B cell (primary cell): ENCODE measurements at regions not wholly inside any gene's neighbourhood (a gene's known extent, or its start where the extent isn't known, plus 50 kb on each side); places are given as distances from the start of the nearest gene placed in this dataset.

Experiments used
- ATAC-seq: fragments of 200-7000 bp; cut with Tn5 transposase; one replicate; pipeline ENCODE4 v1.10.0; 2021; ENCODE audit warnings: low read depth, mild to moderate bottlenecking, moderate number of reproducible peaks, moderate library complexity
- CTCF ChIA-PET: fragments of 350-600 bp; sonication (Branson Sonifier 250); formaldehyde crosslinking; loops from one replicate; lab custom pipeline; 2021; ENCODE audit warnings: antibody characterized with exemption, inconsistent platforms; lab: Charles Lee
- POLR2A ChIA-PET: fragments of 350-600 bp; sonication (Branson Sonifier 250); formaldehyde crosslinking; loops from one replicate; lab custom pipeline; 2021; ENCODE audit warnings: antibody characterized with exemption; lab: Charles Lee
- DNase-seq: peaks from one replicate; pipeline ENCODE4 v3.0.0; 2013
- H2AFZ ChIP-seq: 2 replicates; pipeline ENCODE4 v1.6.1; 2012; ENCODE audit warnings: mild to moderate bottlenecking, low read depth, low read length; ENCODE audit not compliant: insufficient read depth, poor library complexity, severe bottlenecking
- H3K27ac ChIP-seq, 2 donors: 1 replicate in 1 of 2; 2 replicates in 1 of 2; pipeline ENCODE4 v1.5.1; 2012 to 2013; ENCODE audit warnings: low read length in 2 of 2, mild to moderate bottlenecking in 2 of 2, moderate library complexity in 1 of 2
- H3K27me3 ChIP-seq, 4 experiments: fragments of 200-600 bp in 1 of 4; sonication (generic) in 1 of 4; replicated peaks in 1 of 4; 1 replicate in 2 of 4; 2 replicates in 2 of 4; pipeline versions ENCODE4 v1.6.1 to v1.7.0; 2013 to 2016; ENCODE audit warnings: low read length in 3 of 4, mild to moderate bottlenecking in 2 of 4, mixed read lengths in 1 of 4, moderate library complexity in 1 of 4; ENCODE audit not compliant: insufficient read depth in 4 of 4, control insufficient read depth in 3 of 4; ENCODE audit errors: control extremely low read depth in 1 of 4
- H3K36me3 ChIP-seq, 2 experiments: replicated peaks in 1 of 2; 1 replicate in 1 of 2; 2 replicates in 1 of 2; pipeline versions ENCODE4 v1.6.1 to v1.7.1; 2013; ENCODE audit warnings: low read length in 1 of 2; ENCODE audit not compliant: insufficient read depth in 2 of 2, control insufficient read depth in 1 of 2; ENCODE audit errors: control extremely low read depth in 1 of 2, extremely low read depth in 1 of 2
- H3K4me1 ChIP-seq, 2 donors: fragments of 200-600 bp in 1 of 2; sonication (generic) in 1 of 2; 1 replicate in 1 of 2; 2 replicates in 1 of 2; pipeline versions ENCODE4 v1.5.1 to v1.6.1; 2013 to 2017; ENCODE audit warnings: low read length in 2 of 2; ENCODE audit not compliant: control insufficient read depth in 2 of 2, insufficient read depth in 2 of 2
- H3K4me2 ChIP-seq: replicated peaks from 2 replicates; pipeline ENCODE3; 2012; ENCODE audit warnings: mild to moderate bottlenecking, low read depth, low read length; ENCODE audit not compliant: poor library complexity, severe bottlenecking
- H3K4me3 ChIP-seq, 5 experiments: fragments of 200-600 bp in 1 of 5; sonication (generic) in 1 of 5; 1 replicate in 3 of 5; 2 replicates in 2 of 5; pipeline versions ENCODE4 v1.5.1 to v1.7.0; 2011 to 2016; ENCODE audit warnings: low read length in 4 of 5, mild to moderate bottlenecking in 4 of 5, low read depth in 2 of 5, control low read depth in 1 of 5, moderate library complexity in 1 of 5; ENCODE audit not compliant: insufficient read depth in 1 of 5; ENCODE audit errors: control extremely low read depth in 1 of 5, extremely low read depth in 1 of 5
- H3K79me2 ChIP-seq: fragments of 200-600 bp; sonication (generic); one replicate; pipeline ENCODE4 v1.6.0; 2016; ENCODE audit warnings: low read length; ENCODE audit not compliant: control insufficient read depth, insufficient read depth
- H3K9ac ChIP-seq: fragments of 200-600 bp; sonication (generic); 2 replicates; pipeline ENCODE4 v1.6.1; 2017; ENCODE audit warnings: mild to moderate bottlenecking, low read length, moderate library complexity
- H3K9me3 ChIP-seq, 3 donors: one replicate each; pipeline versions ENCODE4 v1.6.1 to v1.7.1; 2013; ENCODE audit warnings: low read length in 2 of 3; ENCODE audit not compliant: control insufficient read depth in 2 of 3, insufficient read depth in 1 of 3; ENCODE audit errors: control extremely low read depth in 1 of 3
- H4K20me1 ChIP-seq: 2 replicates; pipeline ENCODE4 v1.6.0; 2012; ENCODE audit warnings: mild to moderate bottlenecking, low read length; ENCODE audit not compliant: insufficient read depth, control insufficient read depth, poor library complexity, severe bottlenecking
- H3K27ac Mint-ChIP-seq: one replicate; pipeline ENCODE4 v1.8.0; 2021; ENCODE audit warnings: mixed read lengths
- H3K27me3 Mint-ChIP-seq: one replicate; pipeline ENCODE4 v1.8.0; 2021; ENCODE audit warnings: mixed read lengths
- H3K4me1 Mint-ChIP-seq: one replicate; pipeline ENCODE4 v1.8.0; 2021; ENCODE audit warnings: mixed read lengths
- H3K4me3 Mint-ChIP-seq: one replicate; pipeline ENCODE4 v1.8.0; 2021; ENCODE audit warnings: mixed read lengths
- H3K9me3 Mint-ChIP-seq: one replicate; pipeline ENCODE4 v1.8.0; 2022; ENCODE audit warnings: mixed read lengths; ENCODE audit not compliant: insufficient read depth
- CTCF ChIP-seq: fragments of 200-600 bp; IDR thresholded peaks from one replicate; pipeline ENCODE4 v1.8.0; 2022; ENCODE audit warnings: antibody characterized with exemption, mild to moderate bottlenecking
- EZH2 ChIP-seq: IDR thresholded peaks from 2 replicates; pipeline ENCODE4 v1.6.1; 2012; ENCODE audit warnings: borderline replicate concordance, low read depth, mild to moderate bottlenecking, moderate library complexity, low read length; ENCODE audit not compliant: insufficient read depth, poor library complexity, severe bottlenecking
- WGBS: methylation state at CpG from one replicate; pipeline ENCODE4 v1.1.5; 2013; ENCODE audit warnings: missing lambda C conversion rate; ENCODE audit not compliant: insufficient coverage; 5-methylcytosine and 5-hydroxymethylcytosine counted together
- intact Hi-C: fragments of 100-400 bp; cut with micrococcal nuclease; formaldehyde crosslinking; loops from one replicate; pipeline ENCODE4 v1.10.0; 2022

GRCh38 chr3:117893638-117894037, 1141.0 kb downstream of the IGSF11 start:
- no peaks in the 10 kb centered on the region for H3K36me3 ChIP-seq
- no peak overlapping the region for H3K4me2 ChIP-seq
- no peaks in the 10 kb centered on the region for H3K4me1 ChIP-seq
- ChIA-PET POLR2A (no interaction called here), CTCF (no interaction called here)
- H3K79me2 ChIP-seq: no peaks in the 10 kb centered on the region
- H3K9ac ChIP-seq: no peak overlapping the region
- H3K9me3 ChIP-seq: no peaks in the 10 kb centered on the region
- Mint-ChIP-seq H3K9me3 (no peaks in the 10 kb centered on the region), H3K4me3 (no peak overlapping the region), H3K4me1 (no peaks in the 10 kb centered on the region), H3K27ac (no peak overlapping the region), H3K27me3 (no peaks in the 10 kb centered on the region)
- intact Hi-C loops: no loop called here
- ATAC-seq (no peak), DNase-seq (no peak)
- H2AFZ ChIP-seq: no peak overlapping the region
- no peaks in the 10 kb centered on the region for H4K20me1 ChIP-seq
- WGBS: 20% methylated on average over 1 of the region's 2 CpGs
- no peaks in the 10 kb centered on the region for H3K27me3 ChIP-seq
- TF ChIP-seq EZH2 (no peak), CTCF (no peak)
- H3K27ac ChIP-seq: no peak overlapping the region
- no peak overlapping the region for H3K4me3 ChIP-seq

GRCh38 chr3:117898722-117899522, 1135.7 kb downstream of the IGSF11 start:
- CTCF ChIA-PET: no interaction called here
- Mint-ChIP-seq H3K4me1 (no peaks in the 10 kb centered on the region), H3K4me3 (no peak overlapping the region), H3K27me3 (no peaks in the 10 kb centered on the region), H3K27ac (no peak overlapping the region), H3K9me3 (no peaks in the 10 kb centered on the region)
- no peak for DNase-seq
- no peaks in the 10 kb centered on the region for H3K36me3 ChIP-seq
- POLR2A ChIA-PET: no interaction called here
- H3K79me2 ChIP-seq: no peaks in the 10 kb centered on the region
- H2AFZ ChIP-seq: no peak overlapping the region
- no peak overlapping the region for H3K4me2 ChIP-seq
- H3K9me3 ChIP-seq: no peaks in the 10 kb centered on the region
- no peaks in the 10 kb centered on the region for H3K27me3 ChIP-seq
- TF ChIP-seq CTCF (no peak), EZH2 (no peak)
- H3K4me3 ChIP-seq: no peak overlapping the region
- intact Hi-C loops: no loop called here
- 70% methylated on average over 2 of the region's 6 CpGs for WGBS
- no peaks in the 10 kb centered on the region for H4K20me1 ChIP-seq
- ATAC-seq: no peak
- no peaks in the 10 kb centered on the region for H3K4me1 ChIP-seq
- H3K9ac ChIP-seq: no peak overlapping the region
- no peak overlapping the region for H3K27ac ChIP-seq
